CD4-positive, alpha-beta T cell treated with Interleukin-21 for 1 hour (primary cell): ENCODE measurements at regions not wholly inside any gene's neighbourhood (a gene's known extent, or its start where the extent isn't known, plus 50 kb on each side); places are given as distances from the start of the nearest gene placed in this dataset.

ENCODE experiments used
- DNase-seq: peaks from one replicate; pipeline ENCODE4 v3.0.0-alpha.2; 2020

DNA sequence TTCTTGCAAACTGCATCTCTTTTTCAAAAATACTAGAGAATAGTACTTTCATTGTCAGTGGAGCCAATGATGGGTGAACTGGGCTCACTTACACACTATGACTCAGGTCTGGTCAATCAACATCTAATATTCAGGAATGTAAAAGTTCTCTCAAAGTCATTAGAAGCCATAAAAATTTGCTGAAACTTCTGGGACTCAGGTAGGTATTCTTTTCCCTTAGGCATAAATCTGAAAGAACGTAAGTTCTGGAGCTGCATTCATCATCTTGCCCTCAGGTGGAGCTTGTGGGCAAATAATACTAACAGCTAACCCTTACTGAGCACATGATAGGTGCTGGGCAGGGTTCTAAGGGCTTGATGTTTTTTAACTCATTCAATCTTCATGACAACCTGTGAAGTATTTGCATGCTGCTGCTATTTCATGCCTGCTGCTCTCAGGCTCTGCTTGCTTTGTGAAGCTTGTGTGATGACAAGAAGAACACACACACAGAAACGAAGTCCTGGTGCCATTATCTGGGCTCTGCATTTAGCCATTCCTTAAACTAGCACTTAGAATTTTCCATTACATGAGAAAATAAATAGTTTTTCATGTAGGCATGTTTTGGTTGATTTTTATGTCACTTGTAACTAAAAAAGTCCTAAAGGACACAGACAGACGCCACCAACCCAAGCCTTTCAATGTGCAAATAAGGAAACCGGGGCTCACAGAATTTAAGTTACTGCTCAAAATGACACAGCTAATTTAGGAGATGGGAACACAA, 394.2 kb upstream of the LYPLAL1 start:
- DNase-seq, result no peak

DNA sequence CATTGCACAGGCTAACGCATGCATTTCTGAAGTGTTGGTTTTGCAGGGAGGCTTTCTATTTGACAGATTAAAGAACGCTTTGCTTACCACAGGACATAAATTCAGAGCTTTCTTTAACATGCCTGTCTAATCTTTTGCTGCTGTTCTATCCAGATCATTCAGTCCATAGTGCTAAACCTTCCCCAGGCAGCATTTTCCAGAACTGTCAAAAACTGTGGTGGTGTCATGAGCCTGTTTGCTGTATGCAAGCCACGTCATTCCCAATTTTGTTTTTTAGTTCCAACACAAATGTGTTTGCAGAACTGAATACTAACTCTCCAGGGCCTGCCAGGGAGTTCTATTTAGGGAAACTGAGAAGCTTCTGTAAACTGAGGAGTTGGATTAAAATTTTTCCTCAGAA, 390.5 kb upstream of the LYPLAL1 start:
- DNase-seq, result no peak

DNA sequence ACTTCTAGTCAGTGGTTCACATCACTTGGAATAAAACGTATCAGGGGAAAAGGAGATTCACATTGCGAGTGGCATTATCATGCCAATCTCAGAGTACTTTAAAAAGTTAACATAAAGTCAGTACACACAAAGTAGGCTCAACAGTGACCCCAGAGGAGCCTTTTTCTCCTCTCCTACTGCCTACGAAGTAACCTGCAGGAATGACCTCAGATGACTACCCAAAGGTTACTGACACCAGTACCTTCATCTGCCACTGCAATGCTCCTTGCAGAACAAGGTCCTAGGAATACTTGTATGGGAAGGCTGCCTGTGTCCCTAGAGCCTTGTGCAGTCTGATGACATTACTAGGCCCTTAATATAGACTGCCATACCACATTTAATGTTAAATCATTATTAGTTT, 389.8 kb upstream of the LYPLAL1 start:
- DNase-seq, result no peak

DNA sequence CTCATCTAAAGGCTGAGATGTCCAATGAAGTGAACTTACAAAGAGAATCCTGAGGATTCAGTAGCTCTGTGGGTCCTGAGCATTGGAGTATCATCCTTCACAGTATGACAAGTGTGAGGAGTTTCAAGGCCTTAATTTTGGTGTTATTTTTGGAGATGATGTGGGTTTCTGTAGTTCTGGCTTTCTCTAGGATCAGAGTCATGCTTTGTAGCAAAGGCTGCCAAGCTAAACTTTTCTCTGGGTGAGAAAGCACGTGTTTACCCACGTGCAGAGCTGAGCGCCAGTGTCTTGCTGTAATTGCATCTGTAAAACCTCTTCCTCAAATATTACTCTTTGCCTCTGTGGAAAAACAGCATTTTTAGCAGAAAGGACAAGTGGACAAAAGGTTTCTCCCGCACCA, 387.8 kb upstream of the LYPLAL1 start:
- DNase-seq, result no peak

DNA sequence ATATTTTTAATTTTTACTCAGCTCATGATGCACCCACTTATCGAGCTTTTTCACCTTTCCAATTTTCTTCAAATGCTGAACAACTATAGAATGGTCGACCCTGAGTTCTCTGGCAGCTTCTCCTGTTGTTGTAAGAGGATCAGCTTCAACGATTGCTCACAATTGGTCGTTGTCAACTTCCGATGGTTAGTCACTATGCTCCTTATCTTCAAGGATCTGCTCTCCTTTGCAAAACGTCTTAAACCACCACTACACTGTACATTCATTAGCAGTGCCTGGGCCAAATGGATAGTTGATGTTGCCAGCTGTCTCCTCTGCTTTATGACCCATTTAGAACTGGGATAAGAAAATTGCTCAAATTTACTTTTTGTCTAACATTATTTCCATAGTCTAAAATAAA, 385.9 kb upstream of the LYPLAL1 start:
- no peak for DNase-seq

DNA sequence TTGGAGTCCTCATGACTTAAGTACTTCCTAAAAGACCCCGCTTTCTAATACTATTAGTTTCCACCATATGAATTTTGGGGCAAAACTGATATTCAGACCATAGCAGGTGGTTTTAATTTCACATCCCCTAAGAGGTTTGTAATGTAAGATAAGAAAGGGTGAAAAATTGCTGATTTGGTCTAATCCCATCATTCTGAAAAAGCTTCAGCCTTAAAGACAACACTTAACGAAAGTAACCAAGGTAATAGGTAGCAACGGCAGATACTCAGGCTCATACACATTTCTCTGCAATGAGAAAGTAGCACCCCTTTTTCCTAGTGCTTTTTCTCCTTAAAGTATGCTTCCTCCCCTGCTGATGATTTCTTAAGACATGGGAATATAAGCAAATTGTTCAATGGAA, 376.9 kb upstream of the LYPLAL1 start:
- DNase-seq, result no peak

DNA sequence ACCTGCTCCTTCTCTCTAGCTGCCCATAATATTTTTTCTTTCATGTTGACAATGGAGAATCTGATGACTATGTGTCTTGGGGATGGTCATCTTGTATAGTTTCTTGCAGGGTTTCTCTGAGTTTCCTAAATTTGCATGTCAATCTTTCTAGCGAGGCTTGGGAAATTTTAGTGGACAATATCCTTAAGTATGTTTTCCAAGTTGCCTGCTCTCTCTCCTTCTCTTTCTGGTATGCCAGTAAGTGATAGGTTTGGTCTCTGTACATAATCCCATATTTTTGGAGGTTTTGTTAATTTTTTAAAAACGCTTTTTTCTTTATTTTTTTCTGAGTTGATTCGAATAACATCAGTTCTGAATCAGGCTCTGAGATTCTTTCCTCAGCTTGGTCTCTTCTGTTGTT, 370.9 kb upstream of the LYPLAL1 start:
- DNase-seq, result no peak

DNA sequence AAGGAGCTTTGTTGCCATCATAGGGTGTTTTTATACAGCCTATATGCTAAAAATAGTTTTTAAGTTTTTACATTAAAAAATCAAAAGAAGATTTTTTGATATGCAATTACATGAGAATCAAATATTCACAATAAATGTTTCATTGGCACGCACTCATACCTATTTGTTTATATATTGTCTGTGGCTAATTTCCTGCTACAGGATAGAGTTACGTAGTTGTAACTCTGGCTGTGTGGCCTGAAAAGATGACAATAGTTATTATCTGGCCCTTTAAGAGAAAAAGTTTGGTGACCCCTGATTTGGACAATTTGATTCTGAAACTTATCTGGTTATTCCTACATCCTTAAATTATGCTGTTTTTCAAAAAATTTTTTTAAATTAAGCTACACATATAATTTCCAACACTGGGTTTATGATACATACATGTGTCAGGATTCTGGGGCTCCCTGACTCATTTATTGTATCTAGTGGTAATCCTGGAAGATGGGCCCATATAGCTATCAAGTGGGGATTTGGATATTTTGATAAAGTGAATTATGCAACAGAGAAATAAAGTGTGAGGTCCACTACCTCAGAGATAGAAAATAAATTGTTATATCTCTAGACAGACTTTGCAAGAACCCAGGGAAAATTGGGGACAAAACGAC, 370.2 kb upstream of the LYPLAL1 start:
- DNase-seq, result no peak

DNA sequence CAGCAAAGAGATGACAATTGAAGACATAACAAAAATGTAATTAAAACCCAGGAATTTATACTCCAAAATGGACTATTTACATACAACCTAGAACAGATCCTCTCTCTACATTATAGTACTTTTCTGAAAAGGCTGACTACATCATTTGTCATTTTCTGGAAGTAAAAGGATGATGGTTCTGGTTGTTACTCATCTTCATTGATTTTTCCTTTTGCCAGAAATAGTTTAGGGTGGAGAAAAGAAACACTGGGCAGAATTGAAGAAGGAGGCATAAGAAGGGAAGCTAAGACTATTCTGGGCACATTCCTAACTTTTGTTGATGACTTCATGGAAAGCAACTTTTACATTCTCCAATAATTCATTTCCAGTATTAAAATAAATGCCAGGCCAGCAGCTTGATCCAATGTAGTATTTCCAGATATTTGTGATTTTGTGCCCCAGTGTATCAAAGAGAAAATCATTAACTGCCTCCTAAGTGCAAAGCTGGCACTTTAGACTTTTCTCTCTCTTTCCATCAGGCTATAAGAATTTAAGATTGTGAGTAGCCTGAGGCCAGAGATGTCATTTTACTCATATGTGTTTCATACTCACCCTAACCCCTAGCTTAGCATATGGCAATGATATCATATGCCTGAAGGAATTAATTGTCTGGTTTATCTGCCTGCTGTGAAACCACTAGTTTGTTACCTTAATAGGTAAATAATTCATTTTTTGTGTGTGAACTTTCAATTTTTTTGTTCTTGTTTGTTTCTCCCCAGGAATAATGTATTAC, 369.5 kb upstream of the LYPLAL1 start:
- no peak for DNase-seq

DNA sequence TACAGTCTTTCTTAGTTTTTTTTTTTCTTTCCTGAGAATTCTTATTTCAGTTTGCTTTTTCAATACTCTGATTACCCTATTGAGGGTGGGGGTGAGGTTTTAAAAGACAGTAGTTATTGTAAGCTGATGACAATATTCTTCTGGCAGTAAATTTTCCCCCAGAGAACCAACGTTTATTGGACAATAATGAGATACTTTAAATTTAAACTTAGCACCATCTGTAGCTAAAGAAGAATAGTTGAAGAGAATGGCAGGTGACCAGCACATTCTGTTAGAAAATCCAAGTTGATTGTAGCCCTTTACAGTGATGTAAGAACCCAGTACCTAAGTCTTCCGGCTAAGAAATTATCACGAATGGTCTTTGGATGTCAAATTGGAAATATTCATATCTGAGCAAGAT, 364.6 kb upstream of the LYPLAL1 start:
- no peak for DNase-seq

DNA sequence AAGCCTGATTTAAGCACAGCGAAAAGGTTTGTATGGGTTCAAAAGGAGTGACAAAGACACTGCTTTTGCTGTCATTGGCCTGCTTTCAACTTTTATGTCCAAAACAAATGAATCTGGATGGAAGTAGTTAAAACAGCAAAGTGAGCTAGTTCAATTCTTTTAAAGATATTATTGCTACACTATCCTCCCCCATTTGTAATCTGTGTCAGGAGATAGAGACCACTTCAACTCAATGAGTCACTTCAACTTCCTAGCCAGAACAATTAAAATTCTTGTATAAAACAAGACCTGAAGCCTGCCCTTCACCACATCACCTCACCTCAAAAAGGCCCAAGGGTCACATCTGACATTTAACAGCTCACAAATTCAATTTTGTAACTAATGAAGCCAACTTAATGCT, 364.1 kb upstream of the LYPLAL1 start:
- DNase-seq, result no peak

DNA sequence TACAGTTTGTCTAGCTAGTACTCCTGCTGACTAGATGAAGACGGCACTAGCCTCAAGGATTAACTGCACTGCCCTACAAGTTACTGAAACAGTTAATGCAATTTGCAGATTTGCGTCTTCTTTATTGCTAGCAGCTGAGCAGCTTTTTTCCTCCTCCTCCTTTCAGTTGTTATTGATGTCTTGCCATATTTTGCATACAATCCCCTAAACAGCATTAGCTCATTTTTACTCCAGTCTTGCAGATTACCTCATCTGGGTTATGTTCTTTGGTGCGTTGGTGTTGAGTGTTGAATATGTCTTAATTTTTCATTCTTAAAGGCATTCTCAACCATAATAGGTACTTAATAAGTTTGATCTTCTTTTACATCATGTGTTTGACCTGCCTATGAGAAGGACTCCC, 363.4 kb upstream of the LYPLAL1 start:
- DNase-seq, result no peak

DNA sequence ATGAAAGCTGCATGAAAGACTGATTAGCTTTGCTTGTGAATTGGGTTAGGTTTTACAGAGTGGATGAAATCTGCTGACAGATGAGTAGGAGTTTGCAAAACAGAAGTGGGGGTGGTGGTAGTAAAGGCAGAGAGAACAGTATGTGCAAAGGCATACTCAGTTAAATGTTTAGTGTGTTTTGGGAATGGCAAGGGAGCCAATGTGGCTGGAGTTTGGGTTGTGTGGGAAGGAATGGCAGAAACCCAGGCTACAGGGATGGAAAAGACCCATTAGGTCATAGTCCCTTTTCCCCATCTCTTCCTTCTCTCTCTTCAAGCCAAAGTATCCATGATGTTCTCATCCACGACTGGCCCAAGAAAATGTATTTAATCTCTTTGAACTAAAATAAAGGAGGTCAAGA, 362.2 kb upstream of the LYPLAL1 start:
- no peak for DNase-seq

DNA sequence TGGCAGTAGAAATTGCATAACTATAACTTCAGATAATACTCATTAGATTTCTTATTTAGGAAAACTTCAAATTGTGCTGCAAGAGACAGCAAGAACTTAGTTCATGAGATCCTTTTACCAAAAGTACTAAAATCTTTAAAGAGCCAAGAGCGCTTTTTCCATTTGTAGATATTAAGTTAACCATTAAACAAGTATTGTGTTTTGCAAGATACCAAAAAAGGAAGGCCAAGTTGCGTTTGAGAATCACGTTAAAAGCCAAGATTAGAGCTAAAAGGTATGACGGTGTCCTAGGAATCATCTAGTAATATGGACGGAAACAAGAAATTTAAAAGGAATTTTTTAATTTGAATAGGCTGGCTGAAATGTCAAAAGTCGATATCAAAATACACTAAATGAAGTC, 361.3 kb upstream of the LYPLAL1 start:
- no peak for DNase-seq

DNA sequence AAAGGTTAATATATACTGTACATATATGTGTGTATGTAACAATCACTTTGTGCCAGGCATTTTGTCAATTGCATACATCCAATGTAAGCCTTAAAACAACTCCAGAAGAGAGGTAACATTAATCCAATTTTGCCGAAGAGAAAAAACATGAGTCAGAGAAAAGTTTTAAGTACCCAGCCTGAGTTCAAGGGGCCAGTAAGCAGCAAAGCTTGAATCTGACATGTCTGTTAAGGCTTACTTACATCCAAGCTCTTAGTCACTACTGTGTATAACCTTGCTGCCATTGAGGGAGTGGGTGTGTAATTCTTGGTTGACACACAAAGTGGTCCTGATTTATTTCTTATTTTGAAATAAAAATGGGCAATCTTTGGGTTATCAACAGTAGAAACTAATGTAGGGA, 360.4 kb upstream of the LYPLAL1 start:
- DNase-seq, result no peak

DNA sequence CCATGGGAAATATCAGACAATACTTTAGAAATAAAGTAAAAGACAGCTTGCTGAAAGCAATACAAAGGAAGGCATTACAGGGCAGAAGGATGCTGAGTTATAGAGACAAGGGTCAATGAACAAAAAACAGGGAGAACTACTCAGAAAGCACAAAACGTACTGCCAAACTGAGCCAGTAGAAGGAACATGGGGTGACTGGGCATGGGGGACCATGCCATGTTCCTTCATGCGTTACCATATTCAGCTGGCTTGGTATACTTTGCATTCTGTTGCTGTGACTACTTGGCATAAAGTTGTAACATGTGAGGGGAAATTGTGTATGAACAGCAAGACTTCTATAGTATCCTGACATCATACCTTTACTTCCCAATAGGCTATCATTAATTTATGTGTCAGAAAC, 358.6 kb upstream of the LYPLAL1 start:
- DNase-seq, result no peak

DNA sequence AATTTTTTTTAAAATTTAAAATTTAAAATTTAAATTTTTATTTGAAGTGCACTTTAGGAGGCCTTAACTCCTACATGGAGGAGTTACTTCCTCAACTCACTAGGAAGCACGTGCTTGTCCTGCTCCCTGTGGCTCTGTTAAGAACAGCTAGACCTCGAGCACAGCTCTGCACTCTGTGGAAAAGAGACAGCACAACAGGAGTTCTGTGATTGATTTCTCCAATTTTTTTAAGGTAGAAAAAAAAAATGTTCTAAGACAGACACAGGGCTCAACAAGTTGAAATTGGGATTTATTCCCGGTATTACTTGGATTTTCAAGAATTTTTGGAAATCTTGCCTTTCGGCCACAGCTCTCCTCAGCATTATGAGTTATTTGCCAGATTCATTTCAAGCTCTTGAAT, 356.6 kb upstream of the LYPLAL1 start:
- no peak for DNase-seq

DNA sequence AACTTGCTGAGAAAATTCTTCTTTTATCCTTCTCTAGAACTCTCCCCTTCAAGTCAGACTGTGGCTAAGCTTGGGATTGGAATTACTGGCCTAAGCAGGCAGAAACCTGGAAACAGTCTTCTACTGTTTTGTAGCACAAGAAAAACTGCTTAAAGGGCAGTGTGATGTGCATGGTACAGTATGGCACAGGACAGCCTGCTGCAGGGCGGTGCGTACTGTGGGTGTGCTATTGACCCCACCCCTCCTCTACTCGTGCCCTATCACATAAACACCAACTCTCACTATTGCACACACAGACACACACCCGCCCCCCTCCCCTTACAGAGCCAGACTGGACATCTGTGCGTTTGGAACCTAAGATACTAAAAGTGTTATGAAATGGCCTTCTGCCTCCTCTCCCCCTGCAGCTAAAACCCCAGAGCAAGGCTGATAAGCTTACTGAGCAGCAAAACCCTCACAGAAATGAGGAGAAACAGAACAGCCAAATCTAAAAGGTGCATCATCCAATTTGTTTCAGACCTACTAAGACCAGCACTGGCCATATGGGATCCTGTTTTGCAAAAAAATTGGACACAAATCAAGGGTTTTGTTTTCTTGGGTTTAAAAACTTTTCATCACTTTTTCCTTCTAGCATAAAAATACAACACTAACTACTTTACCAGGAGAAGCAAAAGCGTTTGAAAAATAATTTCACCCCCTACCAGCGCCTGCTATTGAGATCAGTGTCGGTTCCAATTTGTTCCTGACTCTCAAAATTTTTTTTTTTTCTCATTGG, 355.8 kb upstream of the LYPLAL1 start:
- no peak for DNase-seq

DNA sequence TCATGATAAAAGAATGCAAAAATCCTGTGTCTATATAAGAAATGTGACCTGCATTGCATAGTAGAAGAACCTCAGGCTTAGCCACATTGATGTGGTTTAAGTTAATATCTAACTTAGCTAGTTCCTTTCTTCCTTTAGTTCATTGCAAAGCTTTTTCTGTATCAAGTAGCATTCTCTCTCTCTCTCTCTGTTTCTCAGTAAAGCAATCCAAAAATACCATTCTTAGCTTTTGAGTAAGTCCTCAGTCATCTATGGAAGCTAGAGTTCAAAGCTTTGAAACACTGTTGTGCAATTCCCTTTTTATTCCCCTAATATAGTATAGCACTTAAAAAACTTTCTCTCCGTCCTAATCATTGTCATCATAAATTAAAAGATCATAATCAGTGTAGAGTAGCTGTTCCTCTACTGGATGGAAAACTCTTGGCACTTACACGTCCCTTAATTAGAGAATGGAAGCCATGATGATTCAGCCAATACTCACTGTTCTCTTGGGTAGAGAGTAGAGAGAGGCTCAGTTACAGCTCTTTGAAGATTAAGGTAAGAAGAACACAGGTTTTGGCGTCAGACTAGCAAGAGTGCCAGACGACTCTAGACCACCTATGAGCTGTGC, 350.3 kb upstream of the LYPLAL1 start:
- no peak for DNase-seq

DNA sequence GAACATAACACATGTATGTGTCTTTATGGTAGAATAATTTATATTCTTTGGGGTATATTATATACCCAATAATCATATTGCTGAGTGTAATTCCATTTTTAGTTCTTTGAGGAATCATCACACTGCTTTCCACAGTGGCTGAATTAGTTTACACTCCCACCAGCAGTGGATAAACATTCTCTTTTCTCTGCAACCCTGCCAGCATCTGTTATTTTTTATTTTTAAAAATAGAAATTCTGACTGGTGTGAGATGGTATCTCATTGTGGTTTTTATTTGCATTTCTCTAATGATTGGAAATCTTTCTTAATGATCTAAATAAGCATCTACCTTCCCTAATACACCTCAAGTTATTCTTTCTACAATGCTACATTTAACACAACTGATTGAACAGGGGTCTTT, 346.2 kb upstream of the LYPLAL1 start:
- DNase-seq, result no peak

DNA sequence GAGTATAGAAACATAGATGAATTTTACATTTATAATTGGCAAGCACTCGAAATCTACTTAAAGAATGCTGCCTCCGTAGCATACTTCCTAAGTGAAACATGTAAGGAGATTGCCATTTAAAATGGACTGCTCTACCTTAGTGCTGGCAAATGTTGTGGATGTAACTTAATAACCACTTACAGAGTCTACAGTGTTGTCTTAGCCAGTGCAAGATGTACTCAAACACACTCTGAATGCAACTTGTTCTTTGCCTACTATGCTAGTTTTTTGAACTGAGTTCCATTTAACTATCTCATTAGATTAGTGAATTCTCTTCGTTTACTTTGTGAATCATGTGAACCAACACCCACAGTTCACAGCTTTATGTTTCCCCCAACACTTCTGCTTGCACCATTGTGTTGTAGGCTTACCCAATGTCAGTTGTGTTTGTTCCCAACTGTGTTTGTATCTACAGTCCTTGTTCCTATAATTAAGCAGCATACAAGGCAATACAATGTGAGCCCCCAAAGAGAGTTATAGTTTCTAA, 345.5 kb upstream of the LYPLAL1 start:
- no peak for DNase-seq

DNA sequence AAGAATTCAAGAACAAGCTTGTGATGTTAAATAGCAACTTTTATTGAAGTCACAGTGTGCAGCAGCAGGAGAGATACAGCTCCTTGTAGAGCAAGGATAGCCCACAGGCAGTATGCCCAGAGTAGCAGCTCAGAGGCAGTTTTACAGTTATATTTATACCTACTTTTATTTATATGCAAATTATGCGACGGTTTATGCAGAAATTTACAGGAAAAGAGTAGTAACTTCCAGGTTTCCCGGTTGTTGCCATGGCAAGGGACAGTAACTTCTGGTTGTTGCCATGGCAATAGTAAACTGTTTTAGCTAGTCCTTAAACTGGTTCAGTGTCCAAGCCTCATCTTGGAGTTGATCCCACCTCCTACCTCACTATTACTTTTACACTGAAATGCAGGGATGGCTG, 344.6 kb upstream of the LYPLAL1 start:
- no peak for DNase-seq

DNA sequence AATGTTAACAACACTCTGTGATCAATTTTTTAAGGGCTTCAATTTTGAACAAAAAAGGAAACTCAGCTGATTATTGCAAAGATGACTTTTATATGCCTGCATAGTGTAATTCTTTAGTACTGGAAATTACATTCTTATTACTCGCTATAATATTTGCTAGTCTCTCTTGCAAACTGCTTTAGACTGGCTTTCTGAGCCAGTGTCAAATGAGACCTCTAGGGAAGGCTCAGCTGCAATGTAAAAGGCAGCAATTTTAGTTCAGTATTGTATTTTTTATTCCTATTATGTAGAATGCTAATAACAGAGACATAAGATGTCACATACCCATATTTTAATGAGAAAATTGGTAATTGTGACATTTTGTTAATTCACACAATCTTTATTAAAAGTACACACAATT, 338.1 kb upstream of the LYPLAL1 start:
- no peak for DNase-seq
